ENCODE measurements at regions not wholly inside any gene's neighbourhood (a gene's known extent, or its start where the extent isn't known, plus 50 kb on each side); places are given as distances from the start of the nearest gene placed in this dataset.

GRCh38 chr4:35872273-35872672 lies 372.0 kb downstream of the ARAP2 start:
- no peak for TF ChIP-seq CTCF (IDR thresholded peaks at IDR 0.05)
- no peak for TF ChIP-seq REST (IDR thresholded peaks at IDR 0.05; ENCODE audit: insufficient read depth in 1 of 2, low read depth in 2 of 2, low read length in 1 of 2)
- no peak for TF ChIP-seq SIN3A (IDR thresholded peaks at IDR 0.05; ENCODE audit: borderline replicate concordance, insufficient read depth, low read depth, low read length)
- no peak for TF ChIP-seq POLR2AphosphoS5 (IDR thresholded peaks at IDR 0.05; ENCODE audit: low read depth, low read length)

Measured in Panc1 (cell line).